HS-5 (cell line): ENCODE measurements at regions not wholly inside any gene's neighbourhood (a gene's known extent, or its start where the extent isn't known, plus 50 kb on each side); places are given as distances from the start of the nearest gene placed in this dataset.
"Not testable (repeated sequence)": the region's sequence is repeated elsewhere in the genome, so short reads cannot be mapped to it uniquely, and the experiment has no call there.

Experiments used
- DNase-seq: peaks from one replicate; pipeline ENCODE4 v3.0.0-alpha.2; 2012; ENCODE audit warnings: low read depth

GRCh38 chr16:29145086-29145485 is 160.2 kb downstream of the LAT start:
- not testable (repeated sequence) for DNase-seq

- not testable (repeated sequence) for DNase-seq
Observed at GRCh38 chr16:29144669-29145062, 159.8 kb downstream of the LAT start.

GRCh38 chr16:29143739-29144668 is 159.2 kb downstream of the LAT start:
- DNase-seq: not testable (repeated sequence)

GRCh38 chr16:29142506-29142905 is 157.7 kb downstream of the LAT start:
- not testable (repeated sequence) for DNase-seq

- DNase-seq: no peak
Observed at GRCh38 chr16:29141586-29142324, 156.9 kb downstream of the LAT start.

- DNase-seq: not testable (repeated sequence)
Observed at GRCh38 chr16:29141121-29141520, 156.3 kb downstream of the LAT start.

GRCh38 chr16:29139901-29140855 is 155.3 kb downstream of the LAT start:
- DNase-seq: not testable (repeated sequence)

- no peak for DNase-seq
Observed at GRCh38 chr16:29139261-29139802, 154.5 kb downstream of the LAT start.

GRCh38 chr16:29138698-29139097 is 153.8 kb downstream of the LAT start:
- DNase-seq: not testable (repeated sequence)

GRCh38 chr16:29137894-29138662 is 153.2 kb downstream of the LAT start:
- DNase-seq: not testable (repeated sequence)

GRCh38 chr16:29137461-29137860 is 152.6 kb downstream of the LAT start:
- DNase-seq: not testable (repeated sequence)

- not testable (repeated sequence) for DNase-seq
Observed at GRCh38 chr16:29136916-29137315, 152.1 kb downstream of the LAT start.

GRCh38 chr16:29136046-29136696 is 151.3 kb downstream of the LAT start:
- not testable (repeated sequence) for DNase-seq

- DNase-seq: not testable (repeated sequence)
Observed at GRCh38 chr16:29135098-29135497, 150.2 kb downstream of the LAT start.

GRCh38 chr16:29133681-29134430 is 149.0 kb downstream of the LAT start:
- not testable (repeated sequence) for DNase-seq

- DNase-seq: not testable (repeated sequence)
Observed at GRCh38 chr16:29132869-29133268, 148.0 kb downstream of the LAT start.

- DNase-seq: not testable (repeated sequence)
Observed at GRCh38 chr16:29132444-29132843, 147.6 kb downstream of the LAT start.

GRCh38 chr16:29130901-29131851 is 146.3 kb downstream of the LAT start:
- DNase-seq: not testable (repeated sequence)
